NB4 (cell line): ENCODE measurements at regions not wholly inside any gene's neighbourhood (a gene's known extent, or its start where the extent isn't known, plus 50 kb on each side); places are given as distances from the start of the nearest gene placed in this dataset.

Experiments
- DNase-seq: peaks from one replicate; pipeline ENCODE4 v3.0.0; 2010; ENCODE audit warnings: low read depth
- H3K4me3 ChIP-seq: one replicate; pipeline ENCODE4 v1.5.1; 2011; ENCODE audit warnings: mild to moderate bottlenecking, low read depth, low read length, moderate library complexity
- CTCF ChIP-seq: IDR thresholded peaks from one replicate; pipeline ENCODE4 v1.5.1; 2012; ENCODE audit warnings: low read depth, low read length
- MAX ChIP-seq: IDR thresholded peaks from 2 replicates; pipeline ENCODE4 v1.6.1; 2011; ENCODE audit warnings: low read depth, low read length
- MYC ChIP-seq: IDR thresholded peaks from 2 replicates; pipeline ENCODE4 v1.6.1; 2011; ENCODE audit warnings: low read depth, low read length
- POLR2A ChIP-seq: IDR thresholded peaks from 2 replicates; pipeline ENCODE4 v1.6.1; 2011; ENCODE audit warnings: mild to moderate bottlenecking; ENCODE audit not compliant: insufficient read length; ENCODE audit errors: extremely low read depth

GRCh38 chr6:66538551-66539135 lies 831.6 kb upstream of the EYS start:
- no peak for DNase-seq
- TF ChIP-seq MAX (no peak), POLR2A (no peak), MYC (no peak), CTCF (no peak)

GRCh38 chr6:66533921-66534404 lies 826.9 kb upstream of the EYS start:
- H3K4me3 ChIP-seq, result no peak overlapping the region

More at GRCh38 chr6:66538551-66539135, 831.6 kb upstream of the EYS start:
- no peak overlapping the region for H3K4me3 ChIP-seq

GRCh38 chr6:66526061-66526460 lies 819.0 kb upstream of the EYS start:
- TF ChIP-seq MYC, result no peak
- TF ChIP-seq CTCF, result no peak
- H3K4me3 ChIP-seq, result no peak overlapping the region
- DNase-seq, result no peak

More at GRCh38 chr6:66533921-66534404, 826.9 kb upstream of the EYS start:
- no peak for DNase-seq
- TF ChIP-seq MYC, result no peak
- TF ChIP-seq CTCF, result no peak
- no peak for TF ChIP-seq POLR2A
- no peak for TF ChIP-seq MAX

- no peak overlapping the region for H3K4me3 ChIP-seq
- DNase-seq, result no peak
- TF ChIP-seq MYC, result no peak
- TF ChIP-seq MAX, result no peak
- TF ChIP-seq CTCF, result no peak
- no peak for TF ChIP-seq POLR2A
Measured at GRCh38 chr6:66522864-66523263, 815.8 kb upstream of the EYS start.

GRCh38 chr6:66516377-66516776 lies 809.4 kb upstream of the EYS start:
- DNase-seq, result no peak
- TF ChIP-seq POLR2A (no peak), CTCF (no peak), MAX (no peak), MYC (no peak)

GRCh38 chr6:66508433-66508832 lies 801.4 kb upstream of the EYS start:
- no peak overlapping the region for H3K4me3 ChIP-seq
- TF ChIP-seq MYC (no peak), MAX (no peak), POLR2A (no peak), CTCF (no peak)
- no peak for DNase-seq

More at GRCh38 chr6:66516377-66516776, 809.4 kb upstream of the EYS start:
- no peak overlapping the region for H3K4me3 ChIP-seq
